Endodermal cell (in vitro differentiated cells): ENCODE measurements at regions not wholly inside any gene's neighbourhood (a gene's known extent, or its start where the extent isn't known, plus 50 kb on each side); places are given as distances from the start of the nearest gene placed in this dataset.

ENCODE experiments used
- DNase-seq: peaks from one replicate; pipeline ENCODE4 v3.0.0-alpha.2; 2017
- H3K27ac ChIP-seq: 2 replicates; pipeline ENCODE4 v1.5.1; 2013; ENCODE audit warnings: mild to moderate bottlenecking, low read depth, low read length, moderate library complexity
- H3K27me3 ChIP-seq: 2 replicates; pipeline ENCODE4 v1.6.1; 2013; ENCODE audit warnings: mild to moderate bottlenecking, low read length, moderate library complexity; ENCODE audit not compliant: insufficient read depth, control insufficient read depth, poor library complexity, severe bottlenecking
- H3K36me3 ChIP-seq: 2 replicates; pipeline ENCODE4 v1.7.0; 2013; ENCODE audit warnings: mild to moderate bottlenecking, low read length, moderate library complexity; ENCODE audit not compliant: control insufficient read depth, insufficient read depth
- H3K4me1 ChIP-seq: one replicate; pipeline ENCODE4 v1.7.0; 2013; ENCODE audit warnings: low read length; ENCODE audit not compliant: control insufficient read depth, insufficient read depth
- H3K4me3 ChIP-seq: 2 replicates; pipeline ENCODE4 v1.5.1; 2013; ENCODE audit warnings: mild to moderate bottlenecking, low read length, moderate library complexity
- H3K9ac ChIP-seq: 2 replicates; pipeline ENCODE4 v1.6.1; 2013; ENCODE audit warnings: mild to moderate bottlenecking, low read length, moderate library complexity; ENCODE audit not compliant: poor library complexity, severe bottlenecking; ENCODE audit errors: extremely low read depth
- H3K9me3 ChIP-seq: 2 replicates; pipeline ENCODE4 v1.6.1; 2013; ENCODE audit warnings: mild to moderate bottlenecking, low read length, moderate library complexity; ENCODE audit not compliant: control insufficient read depth
- H3K27ac Mint-ChIP-seq: 2 replicates; pipeline ENCODE4 v1.8.0; 2020; ENCODE audit warnings: mixed read lengths
- H3K27me3 Mint-ChIP-seq: 2 replicates; pipeline ENCODE4 v1.8.0; 2021; ENCODE audit warnings: mild to moderate bottlenecking, mixed read lengths; ENCODE audit not compliant: insufficient read depth
- H3K36me3 Mint-ChIP-seq: 2 replicates; pipeline ENCODE4 v1.8.0; 2020; ENCODE audit warnings: low read depth, mixed read lengths
- H3K4me1 Mint-ChIP-seq: 2 replicates; pipeline ENCODE4 v1.8.0; 2020; ENCODE audit warnings: mixed read lengths
- H3K4me3 Mint-ChIP-seq: 2 replicates; pipeline ENCODE4 v1.8.0; 2020; ENCODE audit warnings: mild to moderate bottlenecking, moderate library complexity, mixed read lengths
- H3K9me3 Mint-ChIP-seq: 2 replicates; pipeline ENCODE4 v1.8.0; 2020; ENCODE audit warnings: mild to moderate bottlenecking, mixed read lengths
- CTCF ChIP-seq: fragments of 200-600 bp; sonication (generic); conservative IDR thresholded peaks from 2 replicates; pipeline ENCODE4 v1.5.0; 2021; ENCODE audit warnings: antibody characterized with exemption, mild to moderate bottlenecking
- WGBS, 2 experiments: methylation state at CpG; one replicate each; pipeline versions ENCODE4 v1.1.5 to v1.1.7; 2013; ENCODE audit warnings: missing lambda C conversion rate in 2 of 2, mixed read lengths in 1 of 2; ENCODE audit not compliant: insufficient coverage in 1 of 2, insufficient read length in 1 of 2; 5-methylcytosine and 5-hydroxymethylcytosine counted together

- no peak for DNase-seq
- WGBS, 2 experiments = 84 to 88% methylated on average over 2 of the region's 2 CpGs
- no peaks in the 10 kb centered on the region for H3K36me3 Mint-ChIP-seq
- Histone ChIP-seq H3K36me3 (no peaks in the 10 kb centered on the region), H3K4me1 (no peaks in the 10 kb centered on the region), H3K4me3 (no peak overlapping the region), H3K9ac (no peak overlapping the region), H3K9me3 (no peaks in the 10 kb centered on the region), H3K27me3 (no peaks in the 10 kb centered on the region), H3K27ac (no peak overlapping the region)
- H3K9me3 Mint-ChIP-seq = no peaks in the 10 kb centered on the region
- no peak for TF ChIP-seq CTCF
- no peaks in the 10 kb centered on the region for H3K27me3 Mint-ChIP-seq
- H3K4me1 Mint-ChIP-seq = peaks cover 13% of the 10 kb centered on the region
- no peak overlapping the region for H3K27ac Mint-ChIP-seq
- no peak overlapping the region for H3K4me3 Mint-ChIP-seq
These were observed 516.8 kb upstream of the FAT3 start for GRCh38 chr11:91707652-91708482.

GRCh38 chr11:91703042-91703441 is 521.6 kb upstream of the FAT3 start:
- H3K36me3 Mint-ChIP-seq = no peaks in the 10 kb centered on the region
- H3K27ac Mint-ChIP-seq = no peak overlapping the region
- 92 to 100% methylated on average over 1 of the region's 1 CpG for WGBS, 2 experiments
- H3K4me3 ChIP-seq = no peak overlapping the region
- no peak overlapping the region for H3K4me3 Mint-ChIP-seq
- H3K27ac ChIP-seq = no peak overlapping the region
- H3K9ac ChIP-seq = no peak overlapping the region
- H3K36me3 ChIP-seq = no peaks in the 10 kb centered on the region
- no peaks in the 10 kb centered on the region for H3K27me3 Mint-ChIP-seq
- no peak for TF ChIP-seq CTCF
- H3K4me1 ChIP-seq = peaks cover 13% of the 10 kb centered on the region
- DNase-seq = no peak
- H3K4me1 Mint-ChIP-seq = peaks cover 28% of the 10 kb centered on the region
- H3K27me3 ChIP-seq = no peaks in the 10 kb centered on the region
- H3K9me3 ChIP-seq = no peaks in the 10 kb centered on the region
- no peaks in the 10 kb centered on the region for H3K9me3 Mint-ChIP-seq

GRCh38 chr11:91700854-91701253 is 523.8 kb upstream of the FAT3 start:
- Mint-ChIP-seq H3K9me3 (no peaks in the 10 kb centered on the region), H3K36me3 (no peaks in the 10 kb centered on the region), H3K4me1 (peaks cover 21% of the 10 kb centered on the region), H3K27ac (no peak overlapping the region), H3K4me3 (no peak overlapping the region), H3K27me3 (no peaks in the 10 kb centered on the region)
- H3K27me3 ChIP-seq = no peaks in the 10 kb centered on the region
- H3K9me3 ChIP-seq = no peaks in the 10 kb centered on the region
- no peak overlapping the region for H3K9ac ChIP-seq
- WGBS, 2 experiments = 88 to 100% methylated on average over 2 of the region's 2 CpGs
- H3K4me3 ChIP-seq = no peak overlapping the region
- TF ChIP-seq CTCF = no peak
- no peak overlapping the region for H3K27ac ChIP-seq
- no peaks in the 10 kb centered on the region for H3K36me3 ChIP-seq
- H3K4me1 ChIP-seq = peaks cover 13% of the 10 kb centered on the region
- DNase-seq = no peak
